Heart left ventricle (tissue), 16 donors: ENCODE measurements at regions not wholly inside any gene's neighbourhood (a gene's known extent, or its start where the extent isn't known, plus 50 kb on each side); places are given as distances from the start of the nearest gene placed in this dataset.
A peak's percentile ranks its signal among the peaks of the same experiment; 100 is the strongest.

Source experiments
- ATAC-seq, 4 donors: fragments of 200-7000 bp; cut with Tn5 transposase; one replicate each; pipeline ENCODE4 v1.9.1; 2020 to 2022; ENCODE audit warnings: moderate library complexity in 4 of 4, mild to moderate bottlenecking in 3 of 4, moderate number of reproducible peaks in 1 of 4
- DNase-seq, 5 donors: peaks; one replicate each; pipeline ENCODE4 v3.0.0-alpha.2; 2020
- H3K27ac ChIP-seq, 12 donors: fragments of 200-600 bp; sonication (generic) in 4 of 12; one replicate each; pipeline versions ENCODE4 v1.5.0 to v1.8.0; 2016 to 2022; ENCODE audit warnings: mild to moderate bottlenecking in 2 of 12
- H3K27me3 ChIP-seq, 9 donors: fragments of 200-600 bp; sonication (generic) in 2 of 9; one replicate each; pipeline versions ENCODE4 v1.5.1 to v1.8.0; 2016 to 2022; ENCODE audit warnings: mild to moderate bottlenecking in 3 of 9
- H3K36me3 ChIP-seq, 9 donors: fragments of 200-600 bp; sonication (generic) in 2 of 9; one replicate each; pipeline versions ENCODE4 v1.5.0 to v1.8.0; 2018 to 2022; ENCODE audit warnings: mild to moderate bottlenecking in 2 of 9
- H3K4me1 ChIP-seq, 12 donors: fragments of 200-600 bp; sonication (generic) in 4 of 12; one replicate each; pipeline versions ENCODE4 v1.5.0 to v1.8.0; 2016 to 2022; ENCODE audit warnings: mild to moderate bottlenecking in 3 of 12
- H3K4me3 ChIP-seq, 12 donors: fragments of 200-600 bp; sonication (generic) in 4 of 12; one replicate each; pipeline versions ENCODE4 v1.5.0 to v1.8.0; 2017 to 2022; ENCODE audit warnings: mild to moderate bottlenecking in 9 of 12, moderate library complexity in 4 of 12
- H3K9me3 ChIP-seq, 12 donors: fragments of 200-600 bp; sonication (generic) in 4 of 12; one replicate each; pipeline versions ENCODE4 v1.5.0 to v1.8.0; 2016 to 2022; ENCODE audit warnings: mild to moderate bottlenecking in 1 of 12
- POLR2A ChIP-seq, 2 donors: fragments of 450-650 bp; IDR thresholded peaks; one replicate each; pipeline ENCODE4 v1.6.1; 2017; ENCODE audit warnings: antibody characterized with exemption in 2 of 2, mild to moderate bottlenecking in 2 of 2, moderate library complexity in 2 of 2
- WGBS, 4 donors: extraction: QIAGEN DNeasy Blood & Tissue Kit in 2 of 4; methylation state at CpG; one replicate each; pipeline versions ENCODE4 v1.1.5 to v1.1.7; 2013 to 2018; 5-methylcytosine and 5-hydroxymethylcytosine counted together
- intact Hi-C, 10 donors: fragments of 100-400 bp; cut with DNase I; formaldehyde crosslinking; loops; one replicate each; pipeline versions ENCODE4 v1.11.1 to v1.14.2; 2022
- TF ChIP-seq, protein P1 (sequence below), 12 donors: fragments of 200-600 bp; sonication (generic) in 4 of 12; IDR thresholded peaks; one replicate each; pipeline versions ENCODE4 v1.5.0 to v1.8.0; 2018 to 2022; ENCODE audit warnings: antibody characterized with exemption in 12 of 12, mild to moderate bottlenecking in 5 of 12
- donor health status: ischemic (EF 13 %, LVEDD 7.1; RV severe dilation, severe dysfunction).
- donor health status: healthy with polysubstance abuse.
- donor health status: DM: no; HTN: yes; CAD: no.
- donor health status: DM: no; HTN: no; CAD: no.
- donor health status: ischemic (EF 25% LVEDD 6.9; RV normal size, moderate dysfunction).
- donor health status: ischemic (EF 25% LVEDD 5.7; RV mildly dilated, moderate dysfunction).
- donor health status: healthy.
- donor health status: DM: yes; HTN: yes; CAD: no.
- donor health status: ischemic (EF 35%, LVEDD 5.7; RV mildly dilated, moderate dysfunction).
- donor health status: nonischemic (EF 11% LVEDD 7.7; RV severe dilation, severe dysfunction).
- donor health status: DM: yes; HTN: yes; CAD: no.
- donor health status: PGD.
- donor health status: ischemic (EF 29% LVEDD 5.4; RV normal size, mild dysfunction).
- donor health status: nonischemic (EF 23%, LVEDD 6.1; RV moderate dilation, normal function).

DNA sequence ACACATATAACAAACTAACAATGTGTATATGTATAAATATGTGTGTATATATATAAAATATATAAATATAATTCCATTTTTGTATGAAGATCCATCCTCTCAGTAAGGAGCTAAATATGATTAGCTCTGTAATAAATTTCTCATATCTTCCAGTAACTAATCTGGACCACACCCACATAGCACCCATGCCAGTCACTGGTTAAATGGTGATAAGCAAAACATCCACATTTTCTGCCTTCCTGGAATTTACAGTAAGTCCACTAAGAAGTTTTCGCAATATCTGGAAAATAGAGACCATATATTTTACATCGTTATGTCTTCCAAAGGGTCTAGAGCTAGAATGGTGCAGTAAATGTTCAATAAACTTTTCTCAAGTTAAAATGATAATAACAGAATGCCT is 151.5 kb upstream of the STMND1 start:
- DNase-seq (no peak), ATAC-seq (no peak)
- peaks cover 0 to 29% (median 5%) of the 10 kb centered on the region in 12 donors for H3K4me1 ChIP-seq
- no peak overlapping the region for H3K27ac ChIP-seq
- H3K36me3 ChIP-seq = no peaks in the 10 kb centered on the region
- no peak overlapping the region for H3K4me3 ChIP-seq
- intact Hi-C loops = loop anchor here in 1 of 10 donors (10.0 kb wide), 1 partner anchor 1496 kb away; no protein-coding TSS in a partner anchor
- peaks cover 0 to 6% (median 0%) of the 10 kb centered on the region in 9 donors for H3K27me3 ChIP-seq
- 92 to 97% (median 95%) methylated on average over 1 to 2 of the region's 2 CpGs for WGBS, 4 donors
- no peaks in the 10 kb centered on the region for H3K9me3 ChIP-seq
- TF ChIP-seq, protein P1, sequence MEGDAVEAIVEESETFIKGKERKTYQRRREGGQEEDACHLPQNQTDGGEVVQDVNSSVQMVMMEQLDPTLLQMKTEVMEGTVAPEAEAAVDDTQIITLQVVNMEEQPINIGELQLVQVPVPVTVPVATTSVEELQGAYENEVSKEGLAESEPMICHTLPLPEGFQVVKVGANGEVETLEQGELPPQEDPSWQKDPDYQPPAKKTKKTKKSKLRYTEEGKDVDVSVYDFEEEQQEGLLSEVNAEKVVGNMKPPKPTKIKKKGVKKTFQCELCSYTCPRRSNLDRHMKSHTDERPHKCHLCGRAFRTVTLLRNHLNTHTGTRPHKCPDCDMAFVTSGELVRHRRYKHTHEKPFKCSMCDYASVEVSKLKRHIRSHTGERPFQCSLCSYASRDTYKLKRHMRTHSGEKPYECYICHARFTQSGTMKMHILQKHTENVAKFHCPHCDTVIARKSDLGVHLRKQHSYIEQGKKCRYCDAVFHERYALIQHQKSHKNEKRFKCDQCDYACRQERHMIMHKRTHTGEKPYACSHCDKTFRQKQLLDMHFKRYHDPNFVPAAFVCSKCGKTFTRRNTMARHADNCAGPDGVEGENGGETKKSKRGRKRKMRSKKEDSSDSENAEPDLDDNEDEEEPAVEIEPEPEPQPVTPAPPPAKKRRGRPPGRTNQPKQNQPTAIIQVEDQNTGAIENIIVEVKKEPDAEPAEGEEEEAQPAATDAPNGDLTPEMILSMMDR (IDR thresholded peaks at IDR 0.05) = no peak
- TF ChIP-seq POLR2A (IDR thresholded peaks at IDR 0.05) = no peak

DNA sequence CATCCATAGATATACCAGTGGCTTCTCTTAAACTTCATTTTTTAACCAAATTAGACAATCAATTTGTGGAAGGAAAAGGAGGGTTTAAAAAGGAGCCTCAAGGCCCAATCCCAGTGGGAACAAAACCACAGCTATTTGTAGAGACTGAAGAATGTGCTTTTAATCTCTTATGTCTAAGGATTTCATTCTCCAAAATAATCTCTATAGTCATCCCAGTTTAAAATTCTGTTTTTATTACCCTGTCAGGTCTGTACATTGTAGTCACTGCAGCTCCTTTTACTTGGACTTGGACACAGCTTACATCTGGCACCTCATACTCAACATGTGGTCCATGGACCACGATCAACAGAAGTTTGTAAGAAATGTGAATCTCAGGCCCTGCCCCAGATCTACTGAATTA is 152.1 kb upstream of the STMND1 start:
- no peaks in the 10 kb centered on the region for H3K9me3 ChIP-seq
- intact Hi-C loops = loop anchor here in 1 of 10 donors (10.0 kb wide), 1 partner anchor 1495 kb away; no protein-coding TSS in a partner anchor
- no peak overlapping the region for H3K4me3 ChIP-seq
- peak in 1 of 4 donors; percentile 9 for ATAC-seq
- H3K27me3 ChIP-seq = peaks cover 0 to 6% (median 0%) of the 10 kb centered on the region in 9 donors
- H3K36me3 ChIP-seq = no peaks in the 10 kb centered on the region
- H3K27ac ChIP-seq = peak overlapping the region in 1 of 12 donors; percentile 18
- no peak for TF ChIP-seq POLR2A (IDR thresholded peaks at IDR 0.05)
- TF ChIP-seq, protein P1 (IDR thresholded peaks at IDR 0.05) = no peak
- DNase-seq = no peak
- peaks cover 0 to 29% (median 5%) of the 10 kb centered on the region in 12 donors for H3K4me1 ChIP-seq
- WGBS, 4 donors = 66 to 86% (median 77%) methylated on average over 1 of the region's 1 CpG

DNA sequence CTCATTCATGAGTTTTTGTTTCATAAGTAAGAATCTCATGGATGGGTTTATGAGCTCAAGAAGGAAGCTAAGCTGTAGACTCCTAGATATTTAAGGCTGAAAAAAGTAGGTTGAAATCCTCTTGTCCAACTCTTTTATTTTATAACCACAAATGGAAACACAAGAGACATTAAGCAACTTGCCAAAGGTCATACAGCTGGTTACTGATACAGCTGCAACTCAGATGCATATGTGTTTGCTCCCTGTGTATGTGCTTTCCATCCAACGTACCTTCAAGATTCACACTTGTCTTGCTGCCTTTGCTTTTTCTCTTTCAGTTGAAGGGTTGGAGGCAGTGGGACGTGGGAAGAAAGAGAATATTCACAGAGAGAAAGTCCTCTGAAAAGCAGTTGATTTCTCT is 153.5 kb upstream of the STMND1 start:
- Histone ChIP-seq H3K9me3 (no peaks in the 10 kb centered on the region), H3K4me1 (peaks cover 0 to 29% (median 5%) of the 10 kb centered on the region in 12 donors), H3K36me3 (no peaks in the 10 kb centered on the region), H3K27ac (no peak overlapping the region), H3K4me3 (no peak overlapping the region), H3K27me3 (peaks cover 0 to 2% (median 0%) of the 10 kb centered on the region in 9 donors)
- DNase-seq (no peak), ATAC-seq (no peak)
- intact Hi-C loops = no loop called here
- 68 to 78% (median 73%) methylated on average over 2 of the region's 2 CpGs for WGBS, 4 donors
- TF ChIP-seq, protein P1 (IDR thresholded peaks at IDR 0.05) = no peak
- no peak for TF ChIP-seq POLR2A (IDR thresholded peaks at IDR 0.05)

DNA sequence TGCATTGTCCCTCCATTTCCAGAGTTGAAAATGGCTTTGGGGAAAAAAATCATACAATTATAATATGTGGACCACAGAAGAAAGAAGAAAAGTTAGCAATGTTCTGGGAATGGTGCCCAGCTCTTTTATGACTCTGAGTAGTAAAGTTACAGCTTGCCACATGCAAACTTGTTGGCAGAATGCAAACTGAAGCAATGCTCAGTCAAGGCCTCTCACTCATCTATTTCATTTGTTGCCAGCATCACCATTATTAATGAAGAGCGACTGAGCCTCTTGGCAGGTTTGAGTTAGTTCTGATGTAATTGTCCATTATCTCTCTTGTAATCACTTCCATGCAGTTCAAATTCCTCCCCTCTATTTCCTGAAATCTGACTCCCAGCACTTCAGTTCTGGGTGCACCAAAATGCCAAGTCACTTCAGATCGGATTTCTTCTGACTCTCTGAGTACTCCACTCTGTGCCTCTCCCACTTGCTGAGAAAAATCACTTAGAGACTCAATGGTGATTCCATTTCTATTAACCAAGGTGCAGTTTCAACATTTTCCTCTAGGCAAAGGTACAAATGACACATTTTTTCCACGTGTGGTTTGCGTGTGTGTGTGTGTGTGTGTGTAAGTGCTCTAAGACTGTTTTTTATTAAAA is 154.4 kb upstream of the STMND1 start:
- Histone ChIP-seq H3K27me3 (no peaks in the 10 kb centered on the region), H3K27ac (no peak overlapping the region), H3K9me3 (no peaks in the 10 kb centered on the region), H3K4me1 (peaks cover 0 to 29% (median 5%) of the 10 kb centered on the region in 12 donors), H3K36me3 (no peaks in the 10 kb centered on the region), H3K4me3 (no peak overlapping the region)
- ATAC-seq (peak; percentile 20 to 89 (median 58)), DNase-seq (no peak)
- intact Hi-C loops = no loop called here
- TF ChIP-seq, protein P1 (IDR thresholded peaks at IDR 0.05) = no peak
- no peak for TF ChIP-seq POLR2A (IDR thresholded peaks at IDR 0.05)
- 8 to 23% (median 22%) methylated on average over 4 of the region's 4 CpGs for WGBS, 4 donors
